ENCODE measurements at regions not wholly inside any gene's neighbourhood (a gene's known extent, or its start where the extent isn't known, plus 50 kb on each side); places are given as distances from the start of the nearest gene placed in this dataset.
"Not testable (repeated sequence)": the region's sequence is repeated elsewhere in the genome, so short reads cannot be mapped to it uniquely, and the experiment has no call there.

GRCh38 chr9:71587576-71588362 lies 180.5 kb downstream of the CEMIP2 start:
- DNase-seq = peak; percentile 34

GRCh38 chr9:71583792-71584191 lies 184.5 kb downstream of the CEMIP2 start:
- no peak for DNase-seq

- no peak for DNase-seq
These were observed 186.0 kb downstream of the CEMIP2 start for GRCh38 chr9:71582347-71582746.

GRCh38 chr9:71581101-71581500 lies 187.2 kb downstream of the CEMIP2 start:
- no peak for DNase-seq

GRCh38 chr9:71571186-71571585 lies 197.1 kb downstream of the CEMIP2 start:
- peak; percentile 63 for DNase-seq

GRCh38 chr9:71567890-71568289 lies 200.4 kb downstream of the CEMIP2 start:
- no peak for DNase-seq

- DNase-seq = no peak
These were observed 206.2 kb downstream of the CEMIP2 start for GRCh38 chr9:71562140-71562539.

GRCh38 chr9:71557310-71557709 lies 211.0 kb downstream of the CEMIP2 start:
- no peak for DNase-seq

GRCh38 chr9:71552480-71552879 lies 215.8 kb downstream of the CEMIP2 start:
- no peak for DNase-seq

GRCh38 chr9:71549023-71549422 lies 219.3 kb downstream of the CEMIP2 start:
- peak; percentile 10 for DNase-seq

GRCh38 chr9:71544464-71544863 lies 223.8 kb downstream of the CEMIP2 start:
- DNase-seq = no peak

- no peak for DNase-seq
These were observed 226.9 kb downstream of the CEMIP2 start for GRCh38 chr9:71541436-71541835.

- DNase-seq = no peak
These were observed 243.2 kb downstream of the CEMIP2 start for GRCh38 chr9:71524996-71525580.

- DNase-seq = no peak
These were observed 243.8 kb downstream of the CEMIP2 start for GRCh38 chr9:71524516-71524915.

- DNase-seq = no peak
These were observed 247.2 kb downstream of the CEMIP2 start for GRCh38 chr9:71521132-71521531.

GRCh38 chr9:71519098-71519696 lies 249.1 kb downstream of the CEMIP2 start:
- DNase-seq = no peak

- DNase-seq = peak; percentile 3
These were observed 250.1 kb downstream of the CEMIP2 start for GRCh38 chr9:71518045-71518827.

GRCh38 chr9:71515626-71516025 lies 252.7 kb downstream of the CEMIP2 start:
- no peak for DNase-seq

GRCh38 chr9:71515107-71515506 lies 253.2 kb downstream of the CEMIP2 start:
- DNase-seq = no peak

- DNase-seq = no peak
These were observed 253.9 kb downstream of the CEMIP2 start for GRCh38 chr9:71514344-71514975.

- DNase-seq = no peak
These were observed 259.3 kb downstream of the CEMIP2 start for GRCh38 chr9:71509054-71509453.

GRCh38 chr9:71508141-71508540 lies 260.2 kb downstream of the CEMIP2 start:
- DNase-seq = not testable (repeated sequence)

GRCh38 chr9:71506821-71507220 lies 261.5 kb downstream of the CEMIP2 start:
- DNase-seq = no peak

All from hematopoietic multipotent progenitor cell treated with erythropoietin and hydrocortisone succinate and interleukin-3 and kit ligand, for 4 days (in vitro differentiated cells).